ENCODE measurements at regions not wholly inside any gene's neighbourhood (a gene's known extent, or its start where the extent isn't known, plus 50 kb on each side); places are given as distances from the start of the nearest gene placed in this dataset.

DNA sequence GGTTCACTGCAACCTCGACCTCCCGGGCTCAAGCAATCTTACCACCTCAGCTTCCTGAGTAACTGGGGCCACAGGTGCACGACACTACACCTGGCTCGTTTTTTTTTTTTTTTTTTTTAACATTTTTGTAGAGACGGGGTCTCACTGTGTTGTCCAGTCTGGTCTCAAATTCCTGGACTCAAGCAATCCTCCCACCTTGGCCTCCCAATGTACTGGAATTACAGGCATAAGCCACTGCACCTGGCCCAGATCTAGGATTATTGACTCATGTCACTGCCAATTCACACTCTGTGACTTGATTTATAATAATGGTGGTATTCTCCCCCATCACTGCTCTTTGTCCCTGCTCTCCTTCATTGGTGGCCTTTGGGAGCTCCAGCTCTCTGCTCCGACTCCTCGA, 145.1 kb downstream of the PTPRU start:
- no peak for DNase-seq (ENCODE audit: low read depth, low spot score)

DNA sequence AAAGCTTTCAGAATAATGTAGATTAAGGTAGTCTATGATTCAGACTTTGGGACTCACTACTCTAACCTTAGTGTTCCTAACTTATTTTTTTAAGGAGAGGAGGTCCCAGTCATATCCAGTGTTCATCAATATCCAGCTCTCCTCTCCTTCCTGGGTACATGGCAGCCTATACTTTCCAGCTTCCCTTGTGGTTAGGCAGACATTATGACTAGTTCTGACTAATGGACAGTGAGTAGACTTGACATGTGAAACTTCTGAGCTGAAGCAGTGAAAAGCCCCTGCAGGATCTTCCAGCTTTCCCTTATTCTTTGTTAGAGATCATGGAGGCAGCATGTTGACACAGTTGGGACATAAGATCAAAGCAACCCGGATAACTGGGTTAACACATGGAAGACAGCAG, 144.2 kb downstream of the PTPRU start:
- DNase-seq (ENCODE audit: low read depth, low spot score) = no peak

DNA sequence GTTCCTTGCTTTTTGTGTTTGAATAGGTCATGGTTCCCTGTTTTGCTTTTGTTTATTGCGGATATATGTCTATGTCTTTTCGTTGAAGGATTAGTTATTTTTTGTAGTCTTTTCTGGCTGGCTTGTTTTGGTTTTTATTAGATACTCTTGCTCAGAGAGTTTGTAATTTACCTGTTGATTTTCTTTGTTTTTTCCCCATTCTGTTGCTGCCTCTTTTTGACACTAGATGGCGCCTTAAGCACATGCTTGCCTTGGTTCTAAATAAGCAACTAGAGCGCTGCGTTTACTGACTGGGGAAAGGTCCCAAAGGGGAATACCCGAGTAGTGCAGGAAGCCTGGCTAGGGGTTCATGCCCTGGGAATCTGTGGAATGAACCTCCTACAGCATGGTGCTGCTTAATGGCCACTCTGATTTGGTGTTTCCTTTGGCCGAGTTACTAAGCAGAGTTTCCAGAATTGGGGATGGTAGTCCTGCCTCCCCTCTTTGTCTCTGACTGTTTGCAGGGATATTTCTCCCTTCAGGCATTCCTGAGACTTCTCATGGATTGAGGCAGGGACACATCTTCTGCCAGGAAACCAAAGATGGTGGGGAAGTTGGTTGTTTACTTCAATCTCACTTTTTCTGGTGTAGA, 143.2 kb downstream of the PTPRU start:
- DNase-seq (ENCODE audit: low read depth, low spot score) = no peak

Data from activated CD4-positive, CD25-positive, alpha-beta regulatory T cell treated with anti-CD3 and anti-CD28 coated beads, Interleukin-2, amount 50 U/mL, for 16 hours (primary cell).